ENCODE measurements at regions not wholly inside any gene's neighbourhood (a gene's known extent, or its start where the extent isn't known, plus 50 kb on each side); places are given as distances from the start of the nearest gene placed in this dataset.

GRCh38 chr3:139814646-139815045 lies 120.3 kb upstream of the CLSTN2 start:
- ATAC-seq (ENCODE audit: low read depth): no peak
- Mint-ChIP-seq H3K27me3 (peaks cover 5% of the 10 kb centered on the region), H3K4me3 (no peak overlapping the region), H3K27ac (no peak overlapping the region), H3K36me3 (no peaks in the 10 kb centered on the region), H3K9me3 (peaks cover 1% of the 10 kb centered on the region), H3K4me1 (no peaks in the 10 kb centered on the region)
- DNase-seq: no peak
- POLR2A ChIA-PET: no interaction called here

GRCh38 chr3:139811331-139811730 lies 123.7 kb upstream of the CLSTN2 start:
- H3K27ac Mint-ChIP-seq: no peak overlapping the region
- no peaks in the 10 kb centered on the region for H3K9me3 Mint-ChIP-seq
- POLR2A ChIA-PET: no interaction called here
- H3K36me3 Mint-ChIP-seq: no peaks in the 10 kb centered on the region
- no peaks in the 10 kb centered on the region for H3K4me1 Mint-ChIP-seq
- no peak overlapping the region for H3K4me3 Mint-ChIP-seq
- H3K27me3 Mint-ChIP-seq: peaks cover 5% of the 10 kb centered on the region
- ATAC-seq (ENCODE audit: low read depth): no peak
- no peak for DNase-seq

- H3K27me3 Mint-ChIP-seq: peaks cover 5% of the 10 kb centered on the region
- H3K4me3 Mint-ChIP-seq: no peak overlapping the region
- POLR2A ChIA-PET: no interaction called here
- H3K36me3 Mint-ChIP-seq: no peaks in the 10 kb centered on the region
- H3K9me3 Mint-ChIP-seq: no peaks in the 10 kb centered on the region
- no peak overlapping the region for H3K27ac Mint-ChIP-seq
- ATAC-seq (ENCODE audit: low read depth) (no peak), DNase-seq (no peak)
- H3K4me1 Mint-ChIP-seq: no peaks in the 10 kb centered on the region
Measured at GRCh38 chr3:139808201-139808600, 126.8 kb upstream of the CLSTN2 start.

GRCh38 chr3:139803294-139803693 lies 125.5 kb upstream of the NMNAT3 start:
- Mint-ChIP-seq H3K9me3 (no peaks in the 10 kb centered on the region), H3K27me3 (no peaks in the 10 kb centered on the region), H3K36me3 (no peaks in the 10 kb centered on the region)

GRCh38 chr3:139797724-139798343 lies 120.1 kb upstream of the NMNAT3 start:
- ATAC-seq (ENCODE audit: low read depth) (no peak), DNase-seq (peak; percentile 42)
- Mint-ChIP-seq H3K27me3 (no peaks in the 10 kb centered on the region), H3K9me3 (no peaks in the 10 kb centered on the region), H3K27ac (no peak overlapping the region), H3K4me3 (no peak overlapping the region), H3K4me1 (no peaks in the 10 kb centered on the region), H3K36me3 (no peaks in the 10 kb centered on the region)
- POLR2A ChIA-PET: no interaction called here

More at GRCh38 chr3:139803294-139803693, 125.5 kb upstream of the NMNAT3 start:
- ATAC-seq (ENCODE audit: low read depth) (no peak), DNase-seq (no peak)
- POLR2A ChIA-PET: no interaction called here
- no peaks in the 10 kb centered on the region for H3K4me1 Mint-ChIP-seq
- no peak overlapping the region for H3K4me3 Mint-ChIP-seq
- no peak overlapping the region for H3K27ac Mint-ChIP-seq

- POLR2A ChIA-PET: no interaction called here
- no peak for ATAC-seq (ENCODE audit: low read depth)
- no peak overlapping the region for H3K4me3 Mint-ChIP-seq
Measured at GRCh38 chr3:139794469-139795265, 116.9 kb upstream of the NMNAT3 start.

GRCh38 chr3:139793408-139793807 lies 115.6 kb upstream of the NMNAT3 start:
- no peaks in the 10 kb centered on the region for H3K36me3 Mint-ChIP-seq
- POLR2A ChIA-PET: no interaction called here
- ATAC-seq (ENCODE audit: low read depth) (no peak), DNase-seq (no peak)
- no peaks in the 10 kb centered on the region for H3K4me1 Mint-ChIP-seq
- peaks cover 2% of the 10 kb centered on the region for H3K9me3 Mint-ChIP-seq
- H3K4me3 Mint-ChIP-seq: no peak overlapping the region
- no peaks in the 10 kb centered on the region for H3K27me3 Mint-ChIP-seq
- no peak overlapping the region for H3K27ac Mint-ChIP-seq

More at GRCh38 chr3:139794469-139795265, 116.9 kb upstream of the NMNAT3 start:
- no peaks in the 10 kb centered on the region for H3K36me3 Mint-ChIP-seq
- no peak overlapping the region for H3K27ac Mint-ChIP-seq
- peaks cover 2% of the 10 kb centered on the region for H3K9me3 Mint-ChIP-seq
- H3K4me1 Mint-ChIP-seq: no peaks in the 10 kb centered on the region
- DNase-seq: no peak
- no peaks in the 10 kb centered on the region for H3K27me3 Mint-ChIP-seq

- POLR2A ChIA-PET: no interaction called here
Measured at GRCh38 chr3:139780593-139780992, 102.8 kb upstream of the NMNAT3 start.

GRCh38 chr3:139778682-139779233 lies 101.0 kb upstream of the NMNAT3 start:
- POLR2A ChIA-PET: no interaction called here
- ATAC-seq (ENCODE audit: low read depth): no peak
- no peak for DNase-seq
- no peaks in the 10 kb centered on the region for H3K27me3 Mint-ChIP-seq
- H3K36me3 Mint-ChIP-seq: no peaks in the 10 kb centered on the region
- H3K9me3 Mint-ChIP-seq: no peaks in the 10 kb centered on the region
- H3K27ac Mint-ChIP-seq: no peak overlapping the region
- H3K4me3 Mint-ChIP-seq: no peak overlapping the region
- H3K4me1 Mint-ChIP-seq: no peaks in the 10 kb centered on the region

More at GRCh38 chr3:139780593-139780992, 102.8 kb upstream of the NMNAT3 start:
- Mint-ChIP-seq H3K27ac (no peak overlapping the region), H3K4me1 (no peaks in the 10 kb centered on the region), H3K36me3 (no peaks in the 10 kb centered on the region), H3K9me3 (no peaks in the 10 kb centered on the region), H3K4me3 (no peak overlapping the region), H3K27me3 (no peaks in the 10 kb centered on the region)
- DNase-seq (no peak), ATAC-seq (ENCODE audit: low read depth) (no peak)

GRCh38 chr3:139774560-139775302 lies 97.0 kb upstream of the NMNAT3 start:
- POLR2A ChIA-PET: no interaction called here
- no peak overlapping the region for H3K27ac Mint-ChIP-seq
- H3K9me3 Mint-ChIP-seq: no peaks in the 10 kb centered on the region
- no peaks in the 10 kb centered on the region for H3K27me3 Mint-ChIP-seq
- no peaks in the 10 kb centered on the region for H3K36me3 Mint-ChIP-seq
- DNase-seq (no peak), ATAC-seq (ENCODE audit: low read depth) (no peak)
- H3K4me3 Mint-ChIP-seq: no peak overlapping the region
- H3K4me1 Mint-ChIP-seq: no peaks in the 10 kb centered on the region

GRCh38 chr3:139772539-139773500 lies 95.0 kb upstream of the NMNAT3 start:
- POLR2A ChIA-PET: no interaction called here
- no peaks in the 10 kb centered on the region for H3K4me1 Mint-ChIP-seq
- H3K4me3 Mint-ChIP-seq: no peak overlapping the region
- H3K9me3 Mint-ChIP-seq: no peaks in the 10 kb centered on the region
- DNase-seq (no peak), ATAC-seq (ENCODE audit: low read depth) (no peak)
- no peaks in the 10 kb centered on the region for H3K27me3 Mint-ChIP-seq
- no peaks in the 10 kb centered on the region for H3K36me3 Mint-ChIP-seq
- H3K27ac Mint-ChIP-seq: no peak overlapping the region

GRCh38 chr3:139771331-139771730 lies 93.6 kb upstream of the NMNAT3 start:
- POLR2A ChIA-PET: no interaction called here

GRCh38 chr3:139770577-139770976 lies 92.8 kb upstream of the NMNAT3 start:
- H3K4me3 Mint-ChIP-seq: no peak overlapping the region
- H3K4me1 Mint-ChIP-seq: no peaks in the 10 kb centered on the region
- ATAC-seq (ENCODE audit: low read depth) (no peak), DNase-seq (no peak)
- no peaks in the 10 kb centered on the region for H3K36me3 Mint-ChIP-seq
- POLR2A ChIA-PET: no interaction called here
- no peaks in the 10 kb centered on the region for H3K9me3 Mint-ChIP-seq
- no peaks in the 10 kb centered on the region for H3K27me3 Mint-ChIP-seq
- H3K27ac Mint-ChIP-seq: no peak overlapping the region

More at GRCh38 chr3:139771331-139771730, 93.6 kb upstream of the NMNAT3 start:
- Mint-ChIP-seq H3K4me1 (no peaks in the 10 kb centered on the region), H3K4me3 (no peak overlapping the region), H3K9me3 (no peaks in the 10 kb centered on the region), H3K27me3 (no peaks in the 10 kb centered on the region), H3K27ac (no peak overlapping the region), H3K36me3 (no peaks in the 10 kb centered on the region)
- DNase-seq: no peak
- no peak for ATAC-seq (ENCODE audit: low read depth)
